ENCODE measurements at regions not wholly inside any gene's neighbourhood (a gene's known extent, or its start where the extent isn't known, plus 50 kb on each side); places are given as distances from the start of the nearest gene placed in this dataset.

DNA sequence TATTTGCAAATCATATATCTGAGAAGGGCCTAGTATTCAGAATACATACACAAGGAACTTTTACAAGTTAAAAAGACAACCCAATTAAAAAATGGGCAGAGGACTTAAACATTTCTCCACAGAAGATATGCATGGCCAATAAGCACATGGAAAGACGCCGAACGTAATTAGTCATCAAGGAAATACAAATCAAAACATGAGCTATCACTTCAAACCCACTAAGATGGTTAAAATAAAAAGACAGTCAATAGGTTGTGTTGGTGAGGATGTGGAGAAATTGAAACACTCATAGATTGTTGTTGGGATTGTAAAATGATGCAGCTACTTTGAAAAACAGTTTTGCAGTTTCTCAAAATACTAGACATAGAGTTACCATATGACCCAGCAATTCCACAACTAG, 61.2 kb upstream of the NEO1 start:
- no peaks in the 10 kb centered on the region for H3K9me3 ChIP-seq (ENCODE audit: low read depth, low read length)
- no peak overlapping the region for H3K4me2 ChIP-seq (ENCODE audit: insufficient read depth, low read length)
- no peaks in the 10 kb centered on the region for H3K27me3 ChIP-seq (ENCODE audit: insufficient read depth, low read length)
- H3K79me2 ChIP-seq (ENCODE audit: insufficient read depth, low read length), result no peaks in the 10 kb centered on the region
- H3K4me1 ChIP-seq (ENCODE audit: insufficient read depth, low read length), result peaks cover 15% of the 10 kb centered on the region
- H3K4me3 ChIP-seq (ENCODE audit: insufficient read depth, low read length), result no peak overlapping the region
- H3K36me3 ChIP-seq (ENCODE audit: insufficient read depth, low read length), result no peaks in the 10 kb centered on the region
- no peak for DNase-seq (ENCODE audit: insufficient read length, low spot score, missing footprints)
- no peak overlapping the region for H3K27ac ChIP-seq (ENCODE audit: low read depth, low read length)
- no peak overlapping the region for H2AFZ ChIP-seq (ENCODE audit: low read length)
- TF ChIP-seq, protein P1, sequence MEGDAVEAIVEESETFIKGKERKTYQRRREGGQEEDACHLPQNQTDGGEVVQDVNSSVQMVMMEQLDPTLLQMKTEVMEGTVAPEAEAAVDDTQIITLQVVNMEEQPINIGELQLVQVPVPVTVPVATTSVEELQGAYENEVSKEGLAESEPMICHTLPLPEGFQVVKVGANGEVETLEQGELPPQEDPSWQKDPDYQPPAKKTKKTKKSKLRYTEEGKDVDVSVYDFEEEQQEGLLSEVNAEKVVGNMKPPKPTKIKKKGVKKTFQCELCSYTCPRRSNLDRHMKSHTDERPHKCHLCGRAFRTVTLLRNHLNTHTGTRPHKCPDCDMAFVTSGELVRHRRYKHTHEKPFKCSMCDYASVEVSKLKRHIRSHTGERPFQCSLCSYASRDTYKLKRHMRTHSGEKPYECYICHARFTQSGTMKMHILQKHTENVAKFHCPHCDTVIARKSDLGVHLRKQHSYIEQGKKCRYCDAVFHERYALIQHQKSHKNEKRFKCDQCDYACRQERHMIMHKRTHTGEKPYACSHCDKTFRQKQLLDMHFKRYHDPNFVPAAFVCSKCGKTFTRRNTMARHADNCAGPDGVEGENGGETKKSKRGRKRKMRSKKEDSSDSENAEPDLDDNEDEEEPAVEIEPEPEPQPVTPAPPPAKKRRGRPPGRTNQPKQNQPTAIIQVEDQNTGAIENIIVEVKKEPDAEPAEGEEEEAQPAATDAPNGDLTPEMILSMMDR (IDR thresholded peaks at IDR 0.05; ENCODE audit: extremely low read depth, low read depth, low read length), result no peak
- H4K20me1 ChIP-seq (ENCODE audit: insufficient read depth, low read length), result no peaks in the 10 kb centered on the region

DNA sequence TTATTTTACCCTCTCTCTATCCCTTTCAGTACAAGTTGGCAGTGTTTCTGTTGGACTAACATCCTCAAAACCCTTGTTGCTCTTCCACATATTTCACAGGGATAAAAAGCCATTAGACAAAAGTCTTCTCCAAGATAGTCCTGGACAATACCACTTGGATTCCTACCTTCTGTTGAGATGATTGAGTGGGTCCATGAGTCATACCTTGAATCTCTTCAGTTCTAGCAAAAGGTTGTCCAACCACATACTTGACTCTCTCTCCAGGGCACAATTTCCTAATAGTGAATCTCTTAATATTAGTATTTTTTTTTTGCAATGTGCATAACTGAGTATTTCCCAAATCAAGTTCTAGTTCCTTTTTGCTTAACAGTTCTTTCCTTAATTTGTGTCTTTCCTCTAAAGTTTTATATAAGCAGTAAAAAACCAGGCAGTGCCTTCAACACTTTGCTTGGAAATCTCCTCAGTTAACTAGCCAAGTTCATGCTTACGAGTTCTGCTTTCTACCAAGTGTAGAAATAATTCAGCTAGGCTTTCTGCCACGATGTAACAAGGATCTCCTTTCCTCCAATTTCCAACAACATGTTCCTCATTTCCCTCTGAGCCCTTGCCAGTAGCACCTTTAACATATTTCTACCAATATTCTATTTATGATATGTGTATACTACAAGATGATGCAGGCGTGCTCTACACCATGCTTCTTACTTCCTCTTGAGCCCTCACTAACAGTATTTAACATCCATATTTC, 68.3 kb upstream of the NEO1 start:
- Histone ChIP-seq H3K27ac (ENCODE audit: low read depth, low read length) (no peak overlapping the region), H3K4me3 (ENCODE audit: insufficient read depth, low read length) (no peak overlapping the region), H4K20me1 (ENCODE audit: insufficient read depth, low read length) (no peaks in the 10 kb centered on the region), H3K36me3 (ENCODE audit: insufficient read depth, low read length) (no peaks in the 10 kb centered on the region), H3K79me2 (ENCODE audit: insufficient read depth, low read length) (no peaks in the 10 kb centered on the region), H2AFZ (ENCODE audit: low read length) (no peak overlapping the region), H3K4me2 (ENCODE audit: insufficient read depth, low read length) (no peak overlapping the region), H3K4me1 (ENCODE audit: insufficient read depth, low read length) (no peaks in the 10 kb centered on the region), H3K9me3 (ENCODE audit: low read depth, low read length) (no peaks in the 10 kb centered on the region), H3K27me3 (ENCODE audit: insufficient read depth, low read length) (peaks cover 5% of the 10 kb centered on the region)
- no peak for DNase-seq (ENCODE audit: insufficient read length, low spot score, missing footprints)
- TF ChIP-seq, protein P1 (IDR thresholded peaks at IDR 0.05; ENCODE audit: extremely low read depth, low read depth, low read length), result no peak

DNA sequence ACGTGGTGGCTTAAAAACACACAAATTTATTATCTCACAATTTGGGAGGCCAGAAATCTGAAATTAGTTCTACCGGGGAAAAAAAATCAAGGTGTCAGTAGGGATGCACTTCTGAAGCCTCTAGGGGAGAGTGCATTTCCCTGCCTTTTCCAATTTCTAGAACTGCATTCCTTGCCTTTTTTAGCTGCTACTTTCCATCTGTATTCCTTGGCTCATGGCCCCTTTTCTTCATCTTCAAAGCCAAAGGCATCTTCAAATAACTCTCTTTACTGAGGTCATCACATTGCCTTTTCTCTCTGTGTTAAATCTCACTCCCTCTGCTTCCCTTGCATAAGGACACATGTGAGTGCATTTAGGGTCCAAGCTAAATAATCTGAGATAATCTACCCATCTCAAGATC, 69.5 kb upstream of the NEO1 start:
- no peaks in the 10 kb centered on the region for H3K79me2 ChIP-seq (ENCODE audit: insufficient read depth, low read length)

DNA sequence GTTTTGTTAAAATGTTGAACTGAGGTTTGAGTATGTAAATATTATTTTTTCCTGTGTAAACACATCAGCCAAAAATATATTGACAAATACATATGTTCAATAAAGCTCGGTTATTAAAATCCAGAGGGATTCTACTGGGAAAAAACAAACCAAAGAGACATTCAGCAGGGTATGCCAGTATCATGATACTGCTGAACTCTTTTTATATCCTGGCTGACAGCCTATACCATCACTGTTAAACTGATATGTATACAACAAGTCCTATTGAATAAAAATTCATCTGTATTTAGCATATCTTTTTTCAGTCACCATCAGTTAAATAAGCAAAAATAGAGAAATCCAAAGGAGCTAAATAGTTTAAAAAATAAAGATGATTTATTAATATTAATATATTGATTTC, 71.6 kb upstream of the NEO1 start:
- Histone ChIP-seq H3K4me2 (ENCODE audit: insufficient read depth, low read length) (no peak overlapping the region), H3K27ac (ENCODE audit: low read depth, low read length) (no peak overlapping the region), H4K20me1 (ENCODE audit: insufficient read depth, low read length) (no peaks in the 10 kb centered on the region), H2AFZ (ENCODE audit: low read length) (no peak overlapping the region), H3K4me1 (ENCODE audit: insufficient read depth, low read length) (no peaks in the 10 kb centered on the region), H3K4me3 (ENCODE audit: insufficient read depth, low read length) (no peak overlapping the region), H3K27me3 (ENCODE audit: insufficient read depth, low read length) (peaks cover 5% of the 10 kb centered on the region), H3K9me3 (ENCODE audit: low read depth, low read length) (no peaks in the 10 kb centered on the region), H3K79me2 (ENCODE audit: insufficient read depth, low read length) (no peaks in the 10 kb centered on the region), H3K36me3 (ENCODE audit: insufficient read depth, low read length) (no peaks in the 10 kb centered on the region)
- TF ChIP-seq, protein P1 (IDR thresholded peaks at IDR 0.05; ENCODE audit: extremely low read depth, low read depth, low read length), result no peak
- no peak for DNase-seq (ENCODE audit: insufficient read length, low spot score, missing footprints)

More for the DNA sequence above, 69.5 kb upstream of the NEO1 start:
- H3K27me3 ChIP-seq (ENCODE audit: insufficient read depth, low read length), result peaks cover 5% of the 10 kb centered on the region
- no peak overlapping the region for H2AFZ ChIP-seq (ENCODE audit: low read length)
- no peaks in the 10 kb centered on the region for H4K20me1 ChIP-seq (ENCODE audit: insufficient read depth, low read length)
- H3K27ac ChIP-seq (ENCODE audit: low read depth, low read length), result no peak overlapping the region
- peak; percentile 13 for DNase-seq (ENCODE audit: insufficient read length, low spot score, missing footprints)
- no peak overlapping the region for H3K4me2 ChIP-seq (ENCODE audit: insufficient read depth, low read length)
- TF ChIP-seq, protein P1 (IDR thresholded peaks at IDR 0.05; ENCODE audit: extremely low read depth, low read depth, low read length), result no peak
- no peaks in the 10 kb centered on the region for H3K9me3 ChIP-seq (ENCODE audit: low read depth, low read length)
- H3K36me3 ChIP-seq (ENCODE audit: insufficient read depth, low read length), result no peaks in the 10 kb centered on the region
- no peaks in the 10 kb centered on the region for H3K4me1 ChIP-seq (ENCODE audit: insufficient read depth, low read length)
- H3K4me3 ChIP-seq (ENCODE audit: insufficient read depth, low read length), result no peak overlapping the region
